Activated T-cell treated with anti-CD3 and anti-CD28 coated beads for 1 hour (primary cell): ENCODE measurements at regions not wholly inside any gene's neighbourhood (a gene's known extent, or its start where the extent isn't known, plus 50 kb on each side); places are given as distances from the start of the nearest gene placed in this dataset.
"Not testable (repeated sequence)": the region's sequence is repeated elsewhere in the genome, so short reads cannot be mapped to it uniquely, and the experiment has no call there.

Experiments used
- DNase-seq: peaks from one replicate; pipeline ENCODE4 v3.0.0-alpha.2; 2020; ENCODE audit warnings: low read depth

DNA sequence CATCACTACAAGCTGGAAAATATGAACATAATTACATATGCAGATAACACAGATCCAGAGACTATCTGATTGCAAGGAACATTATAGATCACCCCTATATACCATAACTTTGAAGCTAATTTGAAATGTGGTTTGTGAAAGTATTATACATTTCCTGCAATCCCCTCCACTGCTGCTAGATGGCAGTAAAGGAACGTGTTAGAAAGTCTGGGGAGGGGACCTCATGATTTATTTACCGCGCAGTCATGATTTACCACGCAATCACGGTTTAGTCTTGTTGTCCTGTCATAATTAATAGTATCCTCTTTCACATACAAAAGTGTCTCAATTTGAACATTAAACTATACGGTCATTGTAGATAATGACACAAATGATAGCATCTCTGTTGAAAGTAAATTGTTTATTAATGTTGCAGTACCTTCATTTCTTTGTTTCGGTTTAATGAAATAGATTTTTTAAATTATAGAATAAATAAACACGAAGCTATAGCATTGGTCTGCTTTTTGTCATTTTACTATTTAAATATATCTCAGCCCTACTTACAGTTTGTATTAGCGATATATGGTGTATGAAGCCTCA lies 145.3 kb upstream of the PRSS1 start:
- peak; percentile 27 for DNase-seq

DNA sequence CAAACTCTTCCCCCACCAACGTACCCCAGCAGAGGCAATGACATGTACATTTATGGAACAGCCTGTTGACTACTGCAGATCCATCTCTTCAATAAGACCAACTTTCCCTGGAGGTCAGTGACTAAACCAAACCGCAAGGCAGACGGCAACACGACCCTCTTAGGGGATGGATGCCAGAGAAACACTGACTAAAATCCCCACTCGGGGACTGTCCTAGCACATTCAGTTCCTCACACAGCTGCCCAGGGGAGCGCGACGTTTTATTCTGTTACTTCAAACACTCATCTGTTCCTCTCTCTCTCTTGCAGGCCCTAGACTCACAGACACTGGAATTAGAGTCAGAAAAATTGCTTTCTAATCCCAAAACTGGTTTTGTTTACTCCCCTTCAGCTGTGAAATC lies 146.5 kb upstream of the PRSS1 start:
- no peak for DNase-seq

DNA sequence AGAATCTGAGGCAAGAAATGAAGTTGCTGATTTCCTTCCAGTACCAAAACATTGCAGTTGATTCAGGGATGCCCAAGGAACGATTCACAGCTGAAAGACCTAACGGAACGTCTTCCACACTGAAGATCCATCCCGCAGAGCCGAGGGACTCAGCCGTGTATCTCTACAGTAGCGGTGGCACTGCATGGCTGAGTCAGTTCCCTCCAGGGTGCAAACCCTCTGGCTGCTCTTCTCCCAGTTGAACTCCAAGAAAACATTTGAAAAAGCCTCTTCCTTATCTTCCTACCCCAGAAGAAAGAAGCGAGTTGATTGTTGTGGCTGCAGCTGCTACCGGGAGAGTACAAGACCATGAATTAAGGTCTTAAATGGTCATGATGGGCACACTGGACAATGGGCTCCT lies 147.1 kb upstream of the PRSS1 start:
- DNase-seq: no peak

DNA sequence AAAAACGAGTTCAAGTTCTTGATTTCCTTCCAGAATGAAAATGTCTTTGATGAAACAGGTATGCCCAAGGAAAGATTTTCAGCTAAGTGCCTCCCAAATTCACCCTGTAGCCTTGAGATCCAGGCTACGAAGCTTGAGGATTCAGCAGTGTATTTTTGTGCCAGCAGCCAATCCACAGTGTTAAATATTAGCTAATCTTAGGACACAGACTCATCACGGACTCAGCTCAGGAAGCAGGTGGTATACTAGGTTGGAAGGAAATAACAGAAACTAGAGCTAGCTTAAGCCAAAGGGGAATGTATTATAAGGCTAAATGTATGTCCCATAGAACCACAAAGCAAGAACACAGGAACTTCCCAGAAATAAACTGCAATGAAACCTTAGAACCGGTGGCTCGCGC lies 151.0 kb upstream of the PRSS1 start:
- DNase-seq: no peak

DNA sequence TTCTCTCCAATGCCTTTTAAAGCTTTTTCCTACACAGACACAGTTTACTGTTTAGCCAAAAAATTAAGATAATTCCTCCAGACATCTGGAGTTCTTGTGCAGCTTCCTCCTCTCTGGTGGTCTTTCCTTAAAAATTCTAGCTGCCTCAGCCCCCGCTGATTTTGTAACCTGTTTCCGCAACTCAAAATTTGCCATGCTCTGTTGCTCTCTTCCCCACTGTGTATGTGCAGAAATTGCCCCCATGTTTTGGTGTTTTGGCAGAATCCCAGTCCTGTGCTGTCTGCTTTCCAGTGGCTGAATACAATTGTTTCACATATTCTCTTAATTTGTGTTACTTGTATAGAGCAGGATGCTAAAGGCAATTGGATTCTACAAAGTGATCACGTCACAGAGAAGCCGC lies 151.7 kb upstream of the PRSS1 start:
- DNase-seq: no peak

DNA sequence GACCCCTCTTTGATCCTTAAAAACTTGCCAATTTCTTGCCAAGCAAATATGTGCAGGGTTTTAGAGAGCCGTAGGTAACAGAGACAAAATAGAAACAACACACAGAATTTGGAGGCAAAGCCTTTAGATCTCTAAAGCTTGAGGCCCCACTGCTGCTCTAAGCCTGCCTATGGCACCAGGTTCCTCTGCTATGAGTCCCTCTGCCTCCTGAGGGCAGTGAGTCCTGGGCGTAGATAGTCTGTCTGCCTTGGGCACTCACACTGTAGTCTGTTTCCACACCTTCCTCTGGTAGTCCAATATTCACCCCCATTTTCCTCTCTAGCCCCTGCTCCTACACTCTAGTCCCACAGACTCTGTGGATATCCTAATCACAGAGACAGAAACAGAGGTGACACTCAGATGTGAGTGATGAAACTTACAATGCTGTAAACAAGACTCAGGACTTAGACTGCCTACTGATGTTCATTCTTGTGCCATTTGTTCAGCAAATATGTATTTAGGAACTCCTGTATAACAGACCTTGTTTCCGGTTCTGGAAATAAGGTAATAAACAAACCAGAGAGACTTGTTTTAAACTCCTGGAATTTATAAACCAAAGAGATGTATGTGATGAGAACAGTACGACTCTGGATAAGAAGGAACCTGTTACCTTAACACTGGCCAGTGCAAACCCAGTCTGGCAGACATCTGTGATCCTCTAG lies 153.3 kb upstream of the PRSS1 start:
- DNase-seq: no peak

DNA sequence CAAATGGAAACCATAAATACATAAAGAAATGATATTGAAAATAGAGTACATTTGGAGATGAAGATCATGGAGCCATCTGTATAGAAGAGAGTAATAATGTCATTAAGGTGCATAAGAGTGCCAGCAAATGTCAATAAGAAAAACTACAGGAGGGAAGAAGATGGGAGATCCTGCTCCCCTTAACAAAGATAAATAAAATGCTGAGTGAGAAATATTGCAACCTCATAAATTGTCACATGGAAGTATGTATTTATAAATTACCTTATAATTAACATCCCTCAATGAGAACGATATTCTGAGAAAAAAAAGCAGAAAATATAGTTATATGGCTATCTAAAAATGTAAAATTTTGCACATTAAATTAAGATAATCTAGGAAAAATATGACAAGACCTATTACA lies 155.2 kb upstream of the PRSS1 start:
- no peak for DNase-seq

DNA sequence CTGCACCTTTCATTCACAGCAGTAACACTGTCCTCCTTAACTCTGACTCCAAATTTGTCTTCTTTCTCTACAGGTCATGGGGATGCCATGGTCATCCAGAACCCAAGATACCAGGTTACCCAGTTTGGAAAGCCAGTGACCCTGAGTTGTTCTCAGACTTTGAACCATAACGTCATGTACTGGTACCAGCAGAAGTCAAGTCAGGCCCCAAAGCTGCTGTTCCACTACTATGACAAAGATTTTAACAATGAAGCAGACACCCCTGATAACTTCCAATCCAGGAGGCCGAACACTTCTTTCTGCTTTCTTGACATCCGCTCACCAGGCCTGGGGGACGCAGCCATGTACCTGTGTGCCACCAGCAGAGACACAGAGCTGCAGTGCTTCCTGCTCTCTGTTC lies 156.2 kb upstream of the PRSS1 start:
- DNase-seq: no peak

DNA sequence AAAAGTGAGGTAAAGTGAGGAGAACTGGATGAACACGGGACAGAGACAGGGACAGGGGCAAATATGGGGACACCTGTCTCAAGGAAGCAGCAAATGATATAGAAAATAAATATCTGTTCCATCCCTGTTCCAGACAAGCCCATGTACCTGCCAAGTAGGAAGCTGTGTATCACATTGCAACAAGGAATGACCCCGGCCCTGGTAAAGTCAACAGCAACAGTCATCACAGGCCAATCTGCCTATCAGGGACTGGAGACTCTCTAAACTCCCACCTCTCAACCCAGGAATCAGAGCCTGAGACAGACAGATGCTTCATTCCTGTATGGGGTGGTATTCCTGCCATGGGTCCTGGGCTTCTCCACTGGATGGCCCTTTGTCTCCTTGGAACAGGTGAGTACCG lies 156.6 kb upstream of the PRSS1 start:
- no peak for DNase-seq

DNA sequence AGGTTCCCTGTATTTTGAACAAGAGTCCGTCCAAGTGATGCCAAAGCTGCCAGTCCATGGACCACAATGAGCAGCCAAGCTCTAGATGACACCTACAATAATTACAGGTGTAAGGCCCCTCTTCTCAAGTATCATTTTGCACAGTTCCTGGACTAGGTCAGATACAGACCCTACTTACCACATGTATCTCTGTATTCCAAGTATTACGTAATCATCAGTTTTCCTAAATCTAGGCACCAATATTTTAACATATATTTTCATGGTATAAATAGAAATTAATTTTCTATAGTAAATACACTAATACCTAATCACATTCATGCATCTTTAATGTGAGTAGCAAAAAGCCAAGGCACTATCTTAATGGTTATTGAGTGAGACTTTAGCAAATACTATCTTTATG lies 157.0 kb upstream of the PRSS1 start:
- no peak for DNase-seq

DNA sequence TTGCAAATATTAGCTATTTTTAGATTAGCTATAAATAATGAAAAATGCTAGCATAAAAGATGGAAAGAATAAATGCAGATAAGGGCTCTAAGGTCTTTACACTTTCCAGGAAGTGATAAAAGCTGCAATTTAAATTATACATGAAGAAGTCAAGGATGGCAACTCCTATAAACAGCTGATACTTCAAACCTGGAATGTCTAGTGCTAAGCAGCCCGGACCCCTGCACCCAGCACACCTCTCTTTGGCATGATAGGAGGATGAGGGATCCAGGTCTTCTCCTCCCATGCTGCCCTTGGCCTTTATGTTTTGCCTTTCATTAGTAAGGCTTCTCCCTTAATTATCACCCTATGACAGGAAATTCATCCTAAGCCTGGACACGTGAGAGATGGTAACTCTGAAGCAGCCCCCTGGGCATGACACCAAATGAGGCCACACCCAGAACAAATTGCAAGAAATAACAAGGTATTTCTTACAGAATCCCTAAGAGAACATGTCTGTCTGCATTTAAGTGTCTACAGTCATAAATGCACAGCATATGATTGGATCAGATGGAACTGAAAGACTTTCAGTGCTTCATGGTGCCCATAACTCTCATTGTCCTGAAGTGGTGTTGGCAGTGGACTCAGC lies 158.3 kb upstream of the PRSS1 start:
- no peak for DNase-seq

DNA sequence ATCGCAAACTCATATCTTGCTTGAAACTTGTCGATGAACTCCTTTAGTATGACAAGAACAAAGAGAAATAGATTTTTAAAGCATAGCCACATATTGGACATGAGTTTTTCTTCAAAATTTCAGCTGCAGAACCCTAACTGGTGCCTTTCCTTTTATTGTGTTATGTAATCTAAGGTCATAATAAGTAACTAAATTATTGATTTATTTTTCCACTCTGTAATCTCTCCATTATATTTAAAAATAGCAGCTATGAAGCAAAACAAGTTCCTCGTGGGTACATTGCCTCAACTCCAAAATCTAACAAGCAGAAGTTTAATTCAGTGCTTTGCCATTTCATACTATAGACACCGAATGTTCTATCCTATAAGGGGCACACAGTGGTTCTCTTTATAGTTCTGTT lies 159.2 kb upstream of the PRSS1 start:
- DNase-seq: no peak

DNA sequence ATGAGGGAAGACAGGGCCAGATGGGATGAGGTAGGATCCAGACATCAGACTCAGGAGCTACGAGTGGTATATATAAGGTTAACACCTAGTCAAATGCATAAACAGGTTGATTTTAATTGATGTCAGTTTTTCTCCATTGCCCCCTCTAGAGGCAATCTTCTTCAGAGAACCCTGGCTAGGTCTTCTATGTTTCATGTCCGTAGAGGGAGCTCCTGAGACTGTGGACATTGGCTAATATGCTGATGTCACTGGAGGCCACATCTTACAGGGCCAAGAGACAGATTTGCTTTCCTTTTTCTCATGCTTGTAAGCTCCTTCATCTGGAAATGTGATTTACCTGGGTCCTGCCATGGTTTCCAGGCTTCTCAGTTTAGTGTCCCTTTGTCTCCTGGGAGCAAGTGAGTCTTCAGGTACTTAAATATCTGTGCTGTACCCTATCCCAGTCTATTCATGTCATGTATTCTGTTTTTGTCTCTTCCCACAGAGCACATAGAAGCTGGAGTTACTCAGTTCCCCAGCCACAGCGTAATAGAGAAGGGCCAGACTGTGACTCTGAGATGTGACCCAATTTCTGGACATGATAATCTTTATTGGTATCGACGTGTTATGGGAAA lies 161.6 kb upstream of the PRSS1 start:
- no peak for DNase-seq

DNA sequence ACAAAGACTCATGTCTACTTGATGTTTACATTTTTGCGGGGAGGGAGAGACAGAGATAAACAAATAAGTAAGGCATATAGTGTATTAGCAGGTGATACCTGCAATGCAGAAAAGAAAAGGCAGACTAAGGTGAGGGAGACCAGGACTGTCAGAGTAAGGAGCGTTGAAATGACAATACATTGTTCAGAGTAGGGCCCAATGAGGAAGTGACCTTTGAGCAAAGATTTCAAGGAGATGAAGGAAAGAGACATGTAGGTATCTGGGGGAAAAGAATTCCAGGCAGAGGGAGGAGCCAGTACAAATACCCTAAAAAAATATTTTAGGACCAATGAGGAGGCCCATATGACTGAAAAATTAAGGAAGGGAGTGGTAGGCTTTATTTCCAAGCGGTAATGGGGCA lies 162.7 kb upstream of the PRSS1 start:
- no peak for DNase-seq

DNA sequence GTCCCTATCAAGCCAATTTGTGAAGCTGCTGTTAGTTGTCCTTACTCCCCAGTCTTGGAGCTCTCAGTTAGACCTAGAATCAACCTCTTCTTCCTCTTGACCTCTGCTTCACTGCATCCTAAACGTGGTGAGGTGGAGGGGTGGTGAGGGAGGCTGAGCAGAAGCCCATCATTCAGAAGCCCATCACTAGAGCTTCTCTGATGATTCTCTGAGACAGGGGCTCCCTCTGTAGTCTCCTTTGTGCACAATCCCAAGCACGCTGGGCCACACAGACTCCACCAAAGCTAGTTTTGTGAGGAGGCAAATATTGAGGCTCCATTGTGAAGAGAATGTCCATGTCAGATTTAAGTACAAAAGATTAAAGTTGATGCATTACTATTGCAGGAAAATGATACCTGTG lies 163.8 kb upstream of the PRSS1 start:
- no peak for DNase-seq

DNA sequence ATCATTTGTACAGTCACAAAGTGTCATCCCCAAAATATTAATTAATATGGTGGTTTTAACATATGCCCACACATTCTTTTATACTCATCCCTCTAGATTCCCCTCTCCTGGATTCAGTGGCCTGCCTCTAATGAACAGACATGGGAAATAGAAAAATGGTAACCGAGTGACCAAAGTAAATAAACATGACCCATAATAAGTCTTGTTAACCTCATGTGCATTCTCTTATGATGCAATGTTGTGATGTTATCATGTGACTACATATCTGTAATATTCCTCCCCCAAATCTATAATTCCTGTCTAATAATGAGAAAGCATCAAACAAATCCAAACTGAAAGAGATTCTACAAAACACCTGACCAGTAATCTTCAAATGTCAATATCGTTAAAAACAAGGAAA lies 164.5 kb upstream of the PRSS1 start:
- no peak for DNase-seq

DNA sequence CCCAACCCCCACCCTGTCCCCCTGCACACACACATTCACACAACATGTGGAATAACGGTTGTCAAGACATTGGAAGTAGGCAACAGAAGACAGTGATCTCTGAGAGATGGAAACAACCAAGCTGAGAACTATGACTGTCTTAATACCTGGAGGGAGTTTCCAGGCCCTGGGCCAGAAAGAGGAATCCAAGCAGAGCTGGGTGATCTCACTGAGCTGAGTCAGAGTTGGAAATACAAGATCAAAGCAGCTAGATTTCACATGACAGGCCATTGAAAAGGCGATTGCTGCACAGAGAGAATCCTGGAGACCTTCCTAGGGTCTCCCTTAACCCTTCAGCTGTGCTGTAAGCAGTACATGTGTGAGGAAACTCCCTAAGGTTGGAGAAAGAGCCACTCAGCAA lies 165.8 kb upstream of the PRSS1 start:
- DNase-seq: no peak

DNA sequence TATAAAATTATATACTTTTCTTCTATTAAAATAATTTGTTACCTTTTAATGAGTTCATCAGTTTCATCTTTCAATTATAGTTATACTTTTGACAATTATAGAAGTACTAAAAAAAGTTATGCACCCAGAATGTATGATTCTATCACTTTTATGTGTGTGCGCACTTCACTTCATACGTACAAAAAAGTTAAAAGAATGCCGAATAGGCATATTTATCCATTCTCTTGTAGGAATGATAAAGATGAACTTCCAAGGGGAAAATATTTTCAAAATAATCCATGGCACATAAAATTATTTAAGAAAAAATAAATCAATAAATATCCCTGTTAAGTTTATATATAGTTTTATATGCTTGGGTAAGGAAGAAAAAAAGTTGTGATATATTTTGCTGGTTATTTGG lies 166.9 kb upstream of the PRSS1 start:
- DNase-seq: no peak

DNA sequence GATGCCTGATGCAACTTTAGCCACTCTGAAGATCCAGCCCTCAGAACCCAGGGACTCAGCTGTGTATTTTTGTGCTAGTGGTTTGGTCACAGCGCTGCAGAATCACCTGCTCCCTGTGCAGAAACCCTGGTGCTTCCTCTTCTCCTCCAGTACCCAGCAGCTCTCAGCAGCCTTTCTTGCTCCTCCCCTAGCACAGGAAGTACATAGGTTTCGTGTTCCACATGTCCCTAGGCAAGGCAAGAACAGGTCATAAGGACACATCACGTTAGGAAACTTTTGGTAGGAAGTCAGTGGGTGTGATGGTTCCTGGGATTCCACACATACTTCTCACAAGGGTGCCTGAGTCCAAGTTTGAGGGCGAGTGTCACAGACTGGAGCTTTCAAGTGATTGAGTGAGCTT lies 167.9 kb upstream of the PRSS1 start:
- no peak for DNase-seq

DNA sequence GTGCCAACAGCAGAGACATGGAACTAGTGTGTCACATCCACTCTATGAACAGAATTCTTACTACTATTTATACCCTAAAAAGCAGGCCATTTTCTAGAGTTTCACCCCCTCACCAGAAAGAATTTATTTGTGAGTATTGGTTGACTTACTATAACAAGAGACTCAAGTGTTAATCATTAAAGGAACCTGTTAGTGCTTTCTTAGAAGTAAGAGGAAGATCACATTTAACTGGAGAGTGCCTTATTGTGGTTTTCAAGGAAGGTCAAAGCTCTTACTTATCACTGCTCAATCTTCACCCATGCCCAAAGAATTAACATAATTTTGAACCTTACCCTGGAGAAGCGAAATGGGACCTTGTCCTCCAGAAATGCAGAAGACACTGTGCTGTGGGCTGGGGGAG lies 169.3 kb upstream of the PRSS1 start:
- no peak for DNase-seq

DNA sequence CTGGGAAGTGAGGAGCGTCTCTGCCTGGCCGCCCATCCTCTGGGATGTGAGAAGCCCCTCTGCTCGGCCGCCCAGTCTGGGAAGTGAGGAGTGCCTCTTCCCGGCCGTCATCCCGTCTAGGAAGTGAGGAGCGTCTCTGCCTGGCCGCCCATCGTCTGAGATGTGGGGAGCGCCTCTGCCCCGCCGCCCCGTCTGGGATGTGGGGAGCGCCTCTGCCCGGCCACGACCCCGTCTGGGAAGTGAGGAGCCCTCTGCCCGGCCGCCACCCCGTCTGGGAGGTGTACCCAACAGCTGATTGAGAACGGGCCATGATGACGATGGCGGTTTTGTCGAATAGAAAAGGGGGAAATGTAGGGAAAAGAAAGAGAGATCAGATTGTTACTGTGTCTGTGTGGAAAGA lies 173.9 kb upstream of the PRSS1 start:
- DNase-seq: not testable (repeated sequence)

DNA sequence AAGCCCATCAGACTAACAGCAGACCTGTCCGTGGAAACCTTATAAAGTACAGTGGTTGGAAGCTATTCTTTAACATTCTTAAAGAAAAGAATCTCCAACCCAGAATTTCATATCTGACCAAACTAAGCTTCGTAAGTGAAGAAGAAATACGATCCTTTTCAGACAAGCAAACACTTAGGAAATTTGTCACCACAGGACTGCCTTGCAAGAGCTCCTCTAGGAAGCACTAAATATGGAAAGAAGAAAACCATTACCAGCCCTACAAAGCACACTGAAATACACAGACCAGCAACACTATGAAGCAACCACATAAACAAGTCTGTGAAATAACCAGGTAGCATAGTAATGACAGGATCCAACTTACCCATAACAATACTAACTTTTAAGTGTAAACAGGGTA lies 177.7 kb upstream of the PRSS1 start:
- DNase-seq: no peak

DNA sequence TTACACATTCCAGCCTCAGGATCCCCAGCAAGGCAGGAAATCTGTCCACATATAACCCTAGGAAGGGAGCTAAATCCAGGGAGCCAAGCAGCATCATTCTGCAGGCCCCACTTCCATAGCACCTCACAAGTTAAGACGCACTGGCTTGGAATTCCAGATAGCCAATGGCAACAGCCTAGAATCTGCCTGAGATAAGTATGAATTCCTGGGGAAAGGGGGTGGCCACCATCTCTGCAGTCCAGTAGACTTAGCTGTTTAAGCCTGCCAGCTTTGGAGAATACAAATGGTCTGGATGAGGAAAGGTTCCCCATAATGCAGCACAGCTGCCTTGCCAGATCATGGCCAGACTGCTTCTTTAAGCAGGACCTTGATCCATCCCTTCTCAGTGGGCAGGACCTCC lies 179.4 kb upstream of the PRSS1 start:
- no peak for DNase-seq
